ENCODE measurements at regions not wholly inside any gene's neighbourhood (a gene's known extent, or its start where the extent isn't known, plus 50 kb on each side); places are given as distances from the start of the nearest gene placed in this dataset.

- Mint-ChIP-seq H3K4me3 (no peak overlapping the region), H3K9me3 (no peaks in the 10 kb centered on the region), H3K27ac (ENCODE audit: unreplicated experiment) (no peak overlapping the region), H3K27me3 (ENCODE audit: low read depth) (no peaks in the 10 kb centered on the region), H3K4me1 (peaks cover 6% of the 10 kb centered on the region), H3K36me3 (ENCODE audit: low read depth) (no peaks in the 10 kb centered on the region)
- no peak for TF ChIP-seq CTCF (conservative IDR thresholded peaks at IDR 0.05)
- DNase-seq (ENCODE audit: low read depth, low spot score) = no peak
Observed at GRCh38 chr7:84294391-84294790, 99.8 kb upstream of the SEMA3A start.

DNA sequence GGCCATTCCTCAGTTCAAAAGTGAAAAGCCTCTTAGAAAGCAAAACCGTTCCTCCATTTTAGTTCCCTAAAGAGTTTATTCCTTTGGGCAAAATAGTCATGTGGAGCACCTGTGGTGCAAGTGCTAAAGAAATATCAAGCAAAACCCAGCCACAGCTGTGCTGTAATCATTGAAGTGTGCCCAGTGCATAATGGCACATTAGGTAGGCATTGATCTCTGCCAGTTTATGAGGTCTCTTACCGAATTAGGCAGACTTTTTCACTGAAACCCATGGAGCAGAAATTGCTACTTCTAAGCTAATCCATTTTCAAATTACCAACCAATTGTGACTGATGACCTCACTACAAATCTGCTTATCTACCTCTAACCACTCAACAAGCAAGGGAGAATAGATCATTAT is 97.2 kb upstream of the SEMA3A start:
- no peak for TF ChIP-seq CTCF (conservative IDR thresholded peaks at IDR 0.05)

GRCh38 chr7:84283798-84284197 is 89.2 kb upstream of the SEMA3A start:
- Mint-ChIP-seq H3K36me3 (ENCODE audit: low read depth) (no peaks in the 10 kb centered on the region), H3K9me3 (peaks cover 2% of the 10 kb centered on the region), H3K27me3 (ENCODE audit: low read depth) (no peaks in the 10 kb centered on the region), H3K4me1 (no peaks in the 10 kb centered on the region), H3K4me3 (no peak overlapping the region), H3K27ac (ENCODE audit: unreplicated experiment) (no peak overlapping the region)
- DNase-seq (ENCODE audit: low read depth, low spot score) = no peak
- TF ChIP-seq CTCF (conservative IDR thresholded peaks at IDR 0.05) = no peak

More for the DNA sequence above, 97.2 kb upstream of the SEMA3A start:
- Mint-ChIP-seq H3K27me3 (ENCODE audit: low read depth) (no peaks in the 10 kb centered on the region), H3K4me1 (peaks cover 6% of the 10 kb centered on the region), H3K4me3 (no peak overlapping the region), H3K27ac (ENCODE audit: unreplicated experiment) (no peak overlapping the region), H3K9me3 (peaks cover 3% of the 10 kb centered on the region), H3K36me3 (ENCODE audit: low read depth) (peaks cover 3% of the 10 kb centered on the region)
- DNase-seq (ENCODE audit: low read depth, low spot score) = no peak

GRCh38 chr7:84281518-84281917 is 86.9 kb upstream of the SEMA3A start:
- DNase-seq (ENCODE audit: low read depth, low spot score) = no peak
- peaks cover 16% of the 10 kb centered on the region for H3K4me1 Mint-ChIP-seq

GRCh38 chr7:84277628-84278224 is 83.1 kb upstream of the SEMA3A start:
- no peak overlapping the region for H3K4me3 Mint-ChIP-seq
- peaks cover 20% of the 10 kb centered on the region for H3K4me1 Mint-ChIP-seq
- no peaks in the 10 kb centered on the region for H3K27me3 Mint-ChIP-seq (ENCODE audit: low read depth)
- H3K9me3 Mint-ChIP-seq = peaks cover 2% of the 10 kb centered on the region
- no peak for TF ChIP-seq CTCF (conservative IDR thresholded peaks at IDR 0.05)
- no peaks in the 10 kb centered on the region for H3K36me3 Mint-ChIP-seq (ENCODE audit: low read depth)
- DNase-seq (ENCODE audit: low read depth, low spot score) = no peak
- no peak overlapping the region for H3K27ac Mint-ChIP-seq (ENCODE audit: unreplicated experiment)

More at GRCh38 chr7:84281518-84281917, 86.9 kb upstream of the SEMA3A start:
- no peak for TF ChIP-seq CTCF (conservative IDR thresholded peaks at IDR 0.05)
- Mint-ChIP-seq H3K4me3 (no peak overlapping the region), H3K27ac (ENCODE audit: unreplicated experiment) (no peak overlapping the region), H3K27me3 (ENCODE audit: low read depth) (no peaks in the 10 kb centered on the region), H3K9me3 (peaks cover 2% of the 10 kb centered on the region), H3K36me3 (ENCODE audit: low read depth) (no peaks in the 10 kb centered on the region)
